Trophoblast cell (in vitro differentiated cells and primary cell): ENCODE measurements at regions not wholly inside any gene's neighbourhood (a gene's known extent, or its start where the extent isn't known, plus 50 kb on each side); places are given as distances from the start of the nearest gene placed in this dataset.

Experiments used
- DNase-seq, 2 donors: peaks; one replicate each; pipeline ENCODE4 v3.0.0-alpha.2; 2016
- H2AFZ ChIP-seq: 2 replicates; pipeline ENCODE4 v1.6.1; 2013; ENCODE audit warnings: low read length, moderate library complexity, mild to moderate bottlenecking; ENCODE audit not compliant: insufficient read depth, poor library complexity
- H2AK5ac ChIP-seq: 2 replicates; pipeline ENCODE4 v1.6.1; 2013; ENCODE audit warnings: mild to moderate bottlenecking, low read length
- H2BK120ac ChIP-seq: 2 replicates; pipeline ENCODE4 v1.6.1; 2013; ENCODE audit warnings: low read length, mild to moderate bottlenecking, moderate library complexity; ENCODE audit not compliant: insufficient read depth, poor library complexity
- H2BK12ac ChIP-seq: 2 replicates; pipeline ENCODE4 v1.6.1; 2013; ENCODE audit warnings: mild to moderate bottlenecking, low read length, moderate library complexity
- H2BK5ac ChIP-seq: 2 replicates; pipeline ENCODE4 v1.6.1; 2013; ENCODE audit warnings: low read length, low read depth, moderate library complexity, mild to moderate bottlenecking; ENCODE audit not compliant: poor library complexity
- H3K14ac ChIP-seq: 2 replicates; pipeline ENCODE4 v1.6.1; 2013; ENCODE audit warnings: mild to moderate bottlenecking, low read length
- H3K18ac ChIP-seq: 2 replicates; pipeline ENCODE4 v1.6.1; 2013; ENCODE audit warnings: mild to moderate bottlenecking, low read length
- H3K23ac ChIP-seq: 2 replicates; pipeline ENCODE4 v1.6.1; 2013; ENCODE audit warnings: low read length
- H3K27ac ChIP-seq: 2 replicates; pipeline ENCODE4 v1.5.1; 2013; ENCODE audit warnings: low read depth, mild to moderate bottlenecking, inconsistent platforms, low read length, moderate library complexity
- H3K27me3 ChIP-seq: 2 replicates; pipeline ENCODE4 v1.6.1; 2013; ENCODE audit warnings: inconsistent platforms, mild to moderate bottlenecking, low read length, moderate library complexity; ENCODE audit not compliant: insufficient read depth
- H3K36me3 ChIP-seq, 2 experiments: 1 replicate in 1 of 2; 2 replicates in 1 of 2; pipeline ENCODE4 v1.6.1; 2013; ENCODE audit warnings: low read length in 2 of 2, mild to moderate bottlenecking in 2 of 2, moderate library complexity in 1 of 2; ENCODE audit not compliant: insufficient read depth in 2 of 2, control insufficient read depth in 1 of 2
- H3K4ac ChIP-seq: 2 replicates; pipeline ENCODE4 v1.6.1; 2013; ENCODE audit warnings: low read depth, mild to moderate bottlenecking, low read length, moderate library complexity
- H3K4me1 ChIP-seq, 2 experiments: 1 replicate in 1 of 2; 2 replicates in 1 of 2; pipeline ENCODE4 v1.6.1; 2013; ENCODE audit warnings: low read length in 2 of 2, mild to moderate bottlenecking in 2 of 2, moderate library complexity in 1 of 2; ENCODE audit not compliant: insufficient read depth in 2 of 2, control insufficient read depth in 1 of 2
- H3K4me2 ChIP-seq: 2 replicates; pipeline ENCODE4 v1.6.1; 2013; ENCODE audit warnings: inconsistent platforms, mild to moderate bottlenecking, low read length, moderate library complexity
- H3K4me3 ChIP-seq: 2 replicates; pipeline ENCODE4 v1.5.1; 2013; ENCODE audit warnings: mild to moderate bottlenecking, low read depth, low read length, inconsistent platforms
- H3K79me1 ChIP-seq: one replicate; pipeline ENCODE4 v1.6.1; 2013; ENCODE audit warnings: low read length
- H3K79me2 ChIP-seq: 2 replicates; pipeline ENCODE4 v1.6.1; 2013; ENCODE audit warnings: low read length, mild to moderate bottlenecking; ENCODE audit not compliant: control insufficient read depth, insufficient read depth, poor library complexity
- H3K9ac ChIP-seq: 2 replicates; pipeline ENCODE4 v1.6.1; 2013; ENCODE audit warnings: mild to moderate bottlenecking, low read length
- H3K9me3 ChIP-seq: 2 replicates; pipeline ENCODE4 v1.6.1; 2013; ENCODE audit warnings: low read depth, mild to moderate bottlenecking, control low read depth, inconsistent platforms, low read length; ENCODE audit not compliant: insufficient read depth
- H4K12ac ChIP-seq: 2 replicates; pipeline ENCODE4 v1.6.1; 2013; ENCODE audit warnings: low read depth, mild to moderate bottlenecking, low read length, moderate library complexity
- H4K8ac ChIP-seq: 2 replicates; pipeline ENCODE4 v1.6.1; 2013; ENCODE audit warnings: low read depth, mild to moderate bottlenecking, low read length, moderate library complexity
- H4K91ac ChIP-seq: one replicate; pipeline ENCODE4 v1.6.1; 2013; ENCODE audit warnings: low read depth, mild to moderate bottlenecking, low read length, moderate library complexity
- WGBS: extraction: QIAGEN DNeasy Blood & Tissue Kit; methylation state at CpG from one replicate; pipeline ENCODE4 v1.1.7; 2013; ENCODE audit warnings: missing lambda C conversion rate; ENCODE audit not compliant: insufficient read length, insufficient coverage; ENCODE audit errors: extremely low coverage; 5-methylcytosine and 5-hydroxymethylcytosine counted together

- peaks cover 5% of the 10 kb centered on the region for H3K9me3 ChIP-seq
- no peak overlapping the region for H4K91ac ChIP-seq
- H3K4ac ChIP-seq, result no peak overlapping the region
- H3K4me1 ChIP-seq, result peaks cover 0 to 2% of the 10 kb centered on the region in 2 experiments
- no peak overlapping the region for H4K8ac ChIP-seq
- H3K79me1 ChIP-seq, result no peaks in the 10 kb centered on the region
- H2BK12ac ChIP-seq, result no peak overlapping the region
- no peak overlapping the region for H3K4me2 ChIP-seq
- no peak overlapping the region for H2AK5ac ChIP-seq
- H4K12ac ChIP-seq, result no peak overlapping the region
- no peaks in the 10 kb centered on the region for H3K36me3 ChIP-seq
- H3K9ac ChIP-seq, result no peak overlapping the region
- H3K79me2 ChIP-seq, result no peaks in the 10 kb centered on the region
- H3K14ac ChIP-seq, result no peak overlapping the region
- H2BK5ac ChIP-seq, result no peak overlapping the region
- no peak overlapping the region for H3K18ac ChIP-seq
- no peak overlapping the region for H3K4me3 ChIP-seq
- no peak overlapping the region for H2BK120ac ChIP-seq
- H3K27me3 ChIP-seq, result no peaks in the 10 kb centered on the region
- H3K23ac ChIP-seq, result no peak overlapping the region
- DNase-seq, result peak; percentile 50 to 76
- no peak overlapping the region for H2AFZ ChIP-seq
- no CpG with 5 or more reads among the region's 12 CpGs for WGBS
- no peak overlapping the region for H3K27ac ChIP-seq
Measured at GRCh38 chr7:131688738-131689661, 132.6 kb upstream of the PODXL start.

GRCh38 chr7:131687296-131687695, 130.9 kb upstream of the PODXL start:
- no peak overlapping the region for H3K4ac ChIP-seq
- no CpG with 5 or more reads among the region's 9 CpGs for WGBS
- no peak overlapping the region for H3K9ac ChIP-seq

GRCh38 chr7:131686833-131687232, 130.4 kb upstream of the PODXL start:
- H3K27ac ChIP-seq, result no peak overlapping the region
- no peak overlapping the region for H3K4me2 ChIP-seq
- H2BK12ac ChIP-seq, result no peak overlapping the region
- H4K8ac ChIP-seq, result no peak overlapping the region
- no peak overlapping the region for H3K14ac ChIP-seq
- no peak overlapping the region for H4K91ac ChIP-seq
- no peak overlapping the region for H3K4me3 ChIP-seq
- H3K36me3 ChIP-seq, result no peaks in the 10 kb centered on the region
- no peak for DNase-seq
- H2AK5ac ChIP-seq, result no peak overlapping the region
- H3K9ac ChIP-seq, result no peak overlapping the region
- H3K4ac ChIP-seq, result no peak overlapping the region
- no peak overlapping the region for H3K23ac ChIP-seq
- H2BK120ac ChIP-seq, result no peak overlapping the region
- H3K4me1 ChIP-seq, result no peaks in the 10 kb centered on the region
- H3K18ac ChIP-seq, result no peak overlapping the region
- no peaks in the 10 kb centered on the region for H3K79me2 ChIP-seq
- H2BK5ac ChIP-seq, result no peak overlapping the region
- H3K27me3 ChIP-seq, result no peaks in the 10 kb centered on the region
- no peak overlapping the region for H2AFZ ChIP-seq
- no peaks in the 10 kb centered on the region for H3K79me1 ChIP-seq
- peaks cover 7% of the 10 kb centered on the region for H3K9me3 ChIP-seq
- H4K12ac ChIP-seq, result no peak overlapping the region

More at GRCh38 chr7:131687296-131687695, 130.9 kb upstream of the PODXL start:
- Histone ChIP-seq H3K4me3 (no peak overlapping the region), H2BK12ac (no peak overlapping the region), H3K27me3 (no peaks in the 10 kb centered on the region), H3K9me3 (peaks cover 7% of the 10 kb centered on the region), H3K36me3 (no peaks in the 10 kb centered on the region), H2AK5ac (no peak overlapping the region), H3K23ac (no peak overlapping the region), H3K18ac (no peak overlapping the region), H2BK120ac (no peak overlapping the region), H3K4me2 (no peak overlapping the region), H3K4me1 (peaks cover 0 to 2% of the 10 kb centered on the region in 2 experiments), H3K79me1 (no peaks in the 10 kb centered on the region), H3K27ac (no peak overlapping the region), H3K14ac (no peak overlapping the region), H3K79me2 (no peaks in the 10 kb centered on the region), H2AFZ (no peak overlapping the region), H2BK5ac (no peak overlapping the region), H4K91ac (no peak overlapping the region), H4K12ac (no peak overlapping the region), H4K8ac (no peak overlapping the region)
- no peak for DNase-seq

GRCh38 chr7:131683536-131684125, 127.2 kb upstream of the PODXL start:
- Histone ChIP-seq H3K4me2 (no peak overlapping the region), H3K4me3 (no peak overlapping the region), H3K27me3 (no peaks in the 10 kb centered on the region), H3K4ac (no peak overlapping the region), H3K79me2 (no peaks in the 10 kb centered on the region), H4K91ac (no peak overlapping the region), H2BK5ac (no peak overlapping the region), H2BK120ac (no peak overlapping the region), H4K12ac (no peak overlapping the region), H2BK12ac (no peak overlapping the region), H2AFZ (no peak overlapping the region), H3K14ac (no peak overlapping the region), H3K9me3 (peaks cover 4% of the 10 kb centered on the region), H3K79me1 (no peaks in the 10 kb centered on the region), H3K23ac (peak overlapping the region; percentile 63), H3K36me3 (no peaks in the 10 kb centered on the region), H3K18ac (no peak overlapping the region), H3K4me1 (no peaks in the 10 kb centered on the region), H2AK5ac (no peak overlapping the region), H3K27ac (no peak overlapping the region), H3K9ac (no peak overlapping the region), H4K8ac (no peak overlapping the region)
- WGBS, result no CpG with 5 or more reads among the region's 5 CpGs
- DNase-seq, result no peak
